ENCODE measurements at regions not wholly inside any gene's neighbourhood (a gene's known extent, or its start where the extent isn't known, plus 50 kb on each side); places are given as distances from the start of the nearest gene placed in this dataset.

- TF ChIP-seq EZH2phosphoT487 (IDR thresholded peaks at IDR 0.05; ENCODE audit: low read depth, severe bottlenecking, unreplicated experiment) (no peak), CTCF (IDR thresholded peaks at IDR 0.05; ENCODE audit: poor library complexity) (no peak), EZH2 (IDR thresholded peaks at IDR 0.05; ENCODE audit: borderline replicate concordance) (no peak)
- H3K4me3 ChIP-seq, result no peak overlapping the region
- H3K4me2 ChIP-seq, result no peak overlapping the region
- 52% methylated on average over 1 of the region's 1 CpG for WGBS (ENCODE audit: low lambda C conversion rate, missing lambda C conversion rate)
- H2AFZ ChIP-seq, result no peak overlapping the region
- no peaks in the 10 kb centered on the region for H3K9me3 ChIP-seq (ENCODE audit: low read depth)
- H3K9me2 ChIP-seq (replicated peaks; ENCODE audit: insufficient read depth), result no peaks in the 10 kb centered on the region
- H3K27ac ChIP-seq, result no peak overlapping the region
- DNase-seq (ENCODE audit: low spot score), result no peak
- H3K27me3 ChIP-seq, result no peaks in the 10 kb centered on the region
- H3K79me2 ChIP-seq, result no peaks in the 10 kb centered on the region
- no peaks in the 10 kb centered on the region for H4K20me1 ChIP-seq (ENCODE audit: insufficient read depth, poor library complexity, severe bottlenecking)
- peaks cover 3% of the 10 kb centered on the region for H3K4me1 ChIP-seq (ENCODE audit: insufficient read depth)
- no peaks in the 10 kb centered on the region for H3K36me3 ChIP-seq (replicated peaks; ENCODE audit: insufficient read depth, low read depth)
Observed at GRCh38 chr5:89471541-89471940, 588.6 kb upstream of the MEF2C start.

GRCh38 chr5:89471115-89471514 is 588.1 kb upstream of the MEF2C start:
- H3K36me3 ChIP-seq (replicated peaks; ENCODE audit: insufficient read depth, low read depth), result no peaks in the 10 kb centered on the region
- H3K9me3 ChIP-seq (ENCODE audit: low read depth), result no peaks in the 10 kb centered on the region
- TF ChIP-seq CTCF (IDR thresholded peaks at IDR 0.05; ENCODE audit: poor library complexity), result no peak
- TF ChIP-seq EZH2 (IDR thresholded peaks at IDR 0.05; ENCODE audit: borderline replicate concordance), result no peak
- TF ChIP-seq EZH2phosphoT487 (IDR thresholded peaks at IDR 0.05; ENCODE audit: low read depth, severe bottlenecking, unreplicated experiment), result no peak
- no peak overlapping the region for H3K4me2 ChIP-seq
- no peak overlapping the region for H3K4me3 ChIP-seq
- H2AFZ ChIP-seq, result no peak overlapping the region
- H3K27me3 ChIP-seq, result no peaks in the 10 kb centered on the region
- no peak for DNase-seq (ENCODE audit: low spot score)
- H4K20me1 ChIP-seq (ENCODE audit: insufficient read depth, poor library complexity, severe bottlenecking), result no peaks in the 10 kb centered on the region
- peaks cover 3% of the 10 kb centered on the region for H3K4me1 ChIP-seq (ENCODE audit: insufficient read depth)
- H3K27ac ChIP-seq, result no peak overlapping the region
- H3K9me2 ChIP-seq (replicated peaks; ENCODE audit: insufficient read depth), result no peaks in the 10 kb centered on the region
- no peaks in the 10 kb centered on the region for H3K79me2 ChIP-seq

- Histone ChIP-seq H3K36me3 (replicated peaks; ENCODE audit: insufficient read depth, low read depth) (no peaks in the 10 kb centered on the region), H3K4me3 (no peak overlapping the region), H3K4me2 (no peak overlapping the region), H2AFZ (no peak overlapping the region), H3K27me3 (no peaks in the 10 kb centered on the region), H3K79me2 (no peaks in the 10 kb centered on the region), H3K9me3 (ENCODE audit: low read depth) (no peaks in the 10 kb centered on the region), H3K4me1 (ENCODE audit: insufficient read depth) (peaks cover 3% of the 10 kb centered on the region), H4K20me1 (ENCODE audit: insufficient read depth, poor library complexity, severe bottlenecking) (no peaks in the 10 kb centered on the region), H3K9me2 (replicated peaks; ENCODE audit: insufficient read depth) (no peaks in the 10 kb centered on the region), H3K27ac (no peak overlapping the region)
- no peak for TF ChIP-seq EZH2phosphoT487 (IDR thresholded peaks at IDR 0.05; ENCODE audit: low read depth, severe bottlenecking, unreplicated experiment)
- no peak for TF ChIP-seq CTCF (IDR thresholded peaks at IDR 0.05; ENCODE audit: poor library complexity)
- no peak for TF ChIP-seq EZH2 (IDR thresholded peaks at IDR 0.05; ENCODE audit: borderline replicate concordance)
- DNase-seq (ENCODE audit: low spot score), result no peak
- 85% methylated on average over 1 of the region's 1 CpG for WGBS (ENCODE audit: low lambda C conversion rate, missing lambda C conversion rate)
Observed at GRCh38 chr5:89470658-89471057, 587.7 kb upstream of the MEF2C start.

GRCh38 chr5:89458332-89458656 is 575.3 kb upstream of the MEF2C start:
- no peaks in the 10 kb centered on the region for H3K9me2 ChIP-seq (replicated peaks; ENCODE audit: insufficient read depth)
- H3K36me3 ChIP-seq (replicated peaks; ENCODE audit: insufficient read depth, low read depth), result no peaks in the 10 kb centered on the region
- no peak overlapping the region for H2AFZ ChIP-seq
- no peak overlapping the region for H3K4me3 ChIP-seq
- 97% methylated on average over 1 of the region's 1 CpG for WGBS (ENCODE audit: low lambda C conversion rate, missing lambda C conversion rate)
- H3K9me3 ChIP-seq (ENCODE audit: low read depth), result no peaks in the 10 kb centered on the region
- no peak for DNase-seq (ENCODE audit: low spot score)
- H4K20me1 ChIP-seq (ENCODE audit: insufficient read depth, poor library complexity, severe bottlenecking), result no peaks in the 10 kb centered on the region
- no peaks in the 10 kb centered on the region for H3K4me1 ChIP-seq (ENCODE audit: insufficient read depth)
- no peaks in the 10 kb centered on the region for H3K79me2 ChIP-seq
- H3K4me2 ChIP-seq, result no peak overlapping the region
- TF ChIP-seq CTCF (IDR thresholded peaks at IDR 0.05; ENCODE audit: poor library complexity), result no peak
- no peak for TF ChIP-seq EZH2 (IDR thresholded peaks at IDR 0.05; ENCODE audit: borderline replicate concordance)
- no peak overlapping the region for H3K27ac ChIP-seq
- H3K27me3 ChIP-seq, result no peaks in the 10 kb centered on the region
